Anterior cingulate cortex (tissue), 58 donors: ENCODE measurements at regions not wholly inside any gene's neighbourhood (a gene's known extent, or its start where the extent isn't known, plus 50 kb on each side); places are given as distances from the start of the nearest gene placed in this dataset.
A peak's percentile ranks its signal among the peaks of the same experiment; 100 is the strongest.
"Not testable (repeated sequence)": the region's sequence is repeated elsewhere in the genome, so short reads cannot be mapped to it uniquely, and the experiment has no call there.

Experiments used
- DNase-seq, 58 donors: peaks; one replicate each; lab custom pipeline; 2025; lab: John Stamatoyannopoulos, UW

DNA sequence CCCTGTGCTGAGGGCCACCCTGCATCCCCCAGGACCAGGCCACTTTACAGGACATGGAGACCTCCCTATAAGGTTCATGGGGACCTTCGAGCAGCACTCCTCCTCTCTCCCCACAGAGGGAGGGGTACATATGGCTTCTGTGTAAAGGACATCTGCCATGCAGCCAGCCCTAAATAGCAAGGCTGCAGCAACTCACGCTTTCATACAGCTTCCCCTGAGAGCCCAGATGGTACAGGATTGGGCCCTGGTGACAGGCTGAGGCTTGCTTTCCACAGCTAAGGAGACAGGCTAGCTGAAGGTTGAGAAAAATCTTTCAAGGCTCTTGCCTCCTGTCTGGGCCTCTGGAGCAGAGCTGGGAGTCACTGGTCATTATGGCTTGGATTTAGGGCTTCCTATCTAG lies 147.0 kb upstream of the ZNF366 start:
- peak in 16 of 58 donors; percentile 5 to 50 (median 18) for DNase-seq

DNA sequence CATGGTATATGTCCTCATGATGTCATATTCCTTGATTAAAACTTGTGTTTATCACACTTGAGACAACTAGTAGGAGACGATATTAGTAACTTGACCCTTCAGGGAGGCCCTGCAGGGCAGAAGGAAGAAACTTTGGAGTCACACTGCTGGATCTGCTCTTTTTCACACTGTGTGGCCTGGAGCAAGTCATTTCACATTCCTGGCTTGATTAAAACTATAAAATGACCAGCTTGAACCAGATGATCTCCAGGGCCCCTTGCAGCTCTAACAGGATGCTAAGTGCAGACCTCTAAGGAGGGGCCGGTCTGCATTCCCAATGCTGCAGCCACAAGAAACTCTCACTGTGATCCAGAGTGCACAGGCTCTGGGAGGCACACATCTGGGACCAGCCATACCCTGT lies 146.4 kb upstream of the ZNF366 start:
- no peak for DNase-seq

DNA sequence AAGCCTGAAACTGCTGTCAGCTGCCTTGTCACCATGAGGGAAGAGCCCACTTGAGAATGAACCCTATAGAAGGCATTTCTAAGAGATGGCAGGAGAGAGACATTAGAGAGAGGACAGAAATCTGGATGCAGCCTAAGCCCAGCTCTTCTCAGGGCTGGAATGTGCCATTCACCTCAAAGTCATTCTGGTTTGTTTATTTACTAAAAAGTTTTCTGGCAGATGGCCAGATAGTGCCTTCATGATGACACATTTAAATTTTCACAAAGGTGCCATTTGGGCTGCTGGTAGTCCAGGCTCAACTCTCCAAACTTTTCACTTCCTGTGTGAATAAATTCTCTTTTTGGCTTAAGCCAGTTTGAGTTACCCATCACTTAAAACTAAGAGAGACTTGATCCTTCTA lies 144.6 kb upstream of the ZNF366 start:
- DNase-seq: no peak

DNA sequence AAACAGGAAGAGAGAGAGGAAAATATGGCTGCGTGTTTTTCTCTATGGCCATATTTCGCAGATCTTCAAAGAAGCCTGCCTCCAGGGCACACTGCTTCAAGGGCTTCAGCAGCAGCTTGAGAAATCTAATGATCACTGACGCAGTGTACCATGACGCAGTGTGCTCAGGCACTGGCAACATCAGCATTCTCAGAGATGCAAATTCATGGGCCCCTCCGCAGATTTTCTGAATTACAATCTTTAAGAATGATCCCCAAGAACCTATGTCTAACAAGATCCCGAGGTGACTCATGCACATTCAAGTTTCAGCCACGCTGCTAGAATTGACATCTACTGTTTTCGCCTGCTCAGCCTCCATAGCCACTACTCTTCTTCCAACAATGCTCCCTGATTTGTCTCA lies 143.9 kb upstream of the ZNF366 start:
- no peak for DNase-seq

DNA sequence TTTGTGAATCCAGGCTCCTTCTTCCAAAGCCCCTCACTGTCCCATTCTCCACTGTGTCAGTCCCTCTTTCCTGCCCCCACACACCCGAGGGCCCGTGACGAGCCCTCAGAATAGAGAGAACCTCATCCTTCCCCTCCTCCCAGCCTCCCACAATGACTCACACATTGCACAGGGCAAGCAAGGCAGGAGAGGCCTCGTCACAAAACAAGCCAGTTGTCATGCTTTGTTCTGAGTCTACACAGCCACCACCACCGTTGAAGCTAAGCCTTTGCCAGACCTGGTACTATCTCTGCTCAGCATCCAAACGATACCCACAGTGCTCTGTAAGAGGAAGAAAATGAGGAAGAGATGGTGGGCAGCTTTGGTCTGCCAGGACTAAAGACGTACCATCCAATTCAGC lies 142.2 kb upstream of the ZNF366 start:
- DNase-seq: peak in 1 of 58 donors; percentile 12

DNA sequence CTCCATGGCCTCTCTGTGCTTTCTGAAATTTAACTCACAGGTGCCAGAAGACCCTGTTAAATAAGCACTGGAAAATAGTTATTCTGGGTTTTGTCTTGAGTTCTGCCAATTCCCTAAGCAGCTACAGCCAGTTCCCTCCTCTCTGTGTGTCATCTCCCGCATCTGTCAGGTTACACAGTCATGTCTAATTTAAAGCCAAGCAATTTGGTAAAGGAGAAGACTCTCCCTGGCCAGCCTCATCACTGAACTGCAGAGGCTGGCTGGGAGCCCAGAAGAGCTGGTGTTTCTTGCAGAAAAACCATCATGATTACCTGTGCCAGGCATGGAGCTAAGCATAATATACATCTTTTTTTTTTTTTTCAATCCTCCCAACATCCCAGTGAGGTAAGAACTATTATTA lies 141.3 kb upstream of the ZNF366 start:
- peak in 24 of 58 donors; percentile 5 to 64 (median 25) for DNase-seq

DNA sequence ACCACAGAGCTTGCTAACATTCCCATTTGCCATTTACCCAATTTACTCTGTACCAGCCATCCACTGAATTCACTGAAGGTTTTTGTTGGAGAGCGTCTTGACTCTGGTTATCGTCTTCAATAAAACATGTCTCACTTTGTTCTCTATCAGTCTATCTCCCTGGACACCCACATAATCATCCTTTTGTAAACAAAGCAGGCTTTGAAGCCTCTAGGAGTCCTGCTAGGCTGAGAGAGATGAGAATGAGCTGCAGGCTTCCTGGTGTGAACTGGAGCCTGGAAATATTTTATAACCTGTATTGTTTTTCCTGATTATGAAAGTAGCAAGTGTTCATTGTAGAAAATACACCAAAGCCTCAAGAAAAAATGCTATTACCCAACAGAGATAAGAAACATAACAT lies 140.6 kb upstream of the ZNF366 start:
- DNase-seq: no peak

DNA sequence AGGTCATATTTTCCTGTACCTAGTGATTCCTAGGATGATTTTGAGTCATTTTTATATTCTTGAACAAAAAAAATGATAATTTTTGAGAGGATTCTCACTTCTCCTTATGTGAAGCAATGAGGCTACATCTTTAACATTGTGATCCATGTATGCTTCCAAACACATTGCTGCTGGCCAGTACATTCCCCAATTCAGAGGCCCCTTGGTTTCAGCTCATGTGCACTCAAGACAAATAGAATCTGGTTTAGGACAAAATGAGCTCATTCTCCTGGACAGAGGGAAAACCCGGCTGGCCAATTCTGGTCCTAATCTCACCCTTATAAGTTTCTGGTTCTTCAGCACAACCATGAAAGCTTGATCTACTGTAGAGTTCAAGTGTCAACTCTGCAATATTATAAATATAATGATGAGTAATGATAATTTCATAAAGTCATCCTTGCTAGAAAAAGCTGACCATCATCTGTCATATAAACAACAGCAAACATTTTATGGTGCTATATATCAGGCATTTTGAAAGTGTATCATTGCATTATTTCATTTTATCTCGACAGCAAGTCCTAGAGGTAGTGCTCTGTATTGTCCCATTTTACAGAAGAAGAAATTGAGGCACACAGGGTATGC lies 139.1 kb upstream of the ZNF366 start:
- no peak for DNase-seq

DNA sequence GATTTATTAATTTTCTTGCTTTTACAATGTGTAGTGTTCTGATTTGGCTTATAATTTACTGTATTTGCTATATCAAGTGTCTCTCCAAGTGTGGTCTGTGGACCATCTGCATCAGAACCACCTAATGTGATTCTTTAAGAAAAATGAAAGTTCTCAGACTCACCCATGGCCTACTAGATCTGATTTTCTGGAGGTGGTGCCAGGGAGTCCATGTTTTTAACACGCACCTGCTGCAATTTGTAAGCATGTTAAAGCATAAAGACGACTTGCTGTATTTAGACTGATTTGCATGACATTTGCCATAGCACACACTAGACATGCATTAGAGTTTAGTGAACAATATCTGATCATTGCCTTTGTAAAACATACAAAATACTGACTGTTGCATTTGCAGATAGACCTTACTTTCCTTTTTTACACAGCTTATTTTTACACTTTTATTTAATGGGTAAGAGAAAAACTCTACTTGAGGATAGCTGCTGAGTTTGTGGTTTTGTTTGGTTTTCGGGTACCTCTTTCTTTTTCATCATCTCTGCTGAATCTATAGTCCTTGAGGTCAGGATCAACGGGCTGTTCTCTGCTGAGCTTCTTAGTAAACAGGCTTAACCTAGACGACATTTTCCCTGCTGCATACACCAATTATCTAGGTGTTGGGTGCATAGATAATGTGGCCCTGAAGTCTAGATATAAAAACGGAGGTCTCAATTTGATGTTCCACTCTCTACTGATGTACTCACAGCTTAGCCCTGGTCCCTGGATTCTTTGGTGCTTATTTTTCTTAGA lies 138.0 kb upstream of the ZNF366 start:
- DNase-seq: no peak

DNA sequence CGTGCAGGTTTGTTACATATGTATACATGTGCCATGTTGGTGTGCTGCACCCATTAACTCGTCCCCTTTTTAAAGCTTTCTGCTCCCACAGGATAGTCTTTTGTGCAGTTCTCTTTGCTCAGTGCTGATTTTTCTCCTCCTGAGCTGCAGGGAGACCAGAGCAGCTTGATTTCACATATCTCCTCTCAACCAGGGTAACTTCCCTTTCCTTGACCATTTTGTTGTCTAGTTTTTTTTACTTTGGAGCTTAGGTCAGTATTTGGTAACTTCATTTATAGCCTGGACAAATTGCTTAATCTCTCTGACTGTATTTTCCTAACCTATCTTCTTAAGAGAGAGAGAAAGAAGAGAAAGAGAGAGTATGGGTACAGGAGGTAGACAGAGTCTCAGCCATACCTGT lies 137.1 kb upstream of the ZNF366 start:
- DNase-seq: no peak

DNA sequence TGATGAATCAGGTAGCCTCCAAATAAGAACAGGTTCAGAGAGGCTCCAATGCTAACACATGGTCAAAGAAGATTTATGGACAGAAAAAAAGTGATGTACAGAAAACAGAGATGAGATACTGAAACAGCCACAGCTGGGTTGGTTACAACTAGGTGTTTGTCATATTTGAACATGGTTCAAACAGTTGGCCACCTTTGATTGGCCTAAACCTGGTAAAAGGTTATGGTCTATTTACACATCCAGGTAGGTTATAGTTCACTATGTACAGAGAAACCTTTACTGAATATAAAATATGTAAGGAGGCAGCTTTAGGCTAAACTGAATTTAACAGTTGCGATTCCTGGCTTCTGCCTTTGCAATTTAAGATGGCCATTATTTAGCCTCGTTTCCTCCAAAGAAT lies 134.0 kb upstream of the ZNF366 start:
- no peak for DNase-seq

DNA sequence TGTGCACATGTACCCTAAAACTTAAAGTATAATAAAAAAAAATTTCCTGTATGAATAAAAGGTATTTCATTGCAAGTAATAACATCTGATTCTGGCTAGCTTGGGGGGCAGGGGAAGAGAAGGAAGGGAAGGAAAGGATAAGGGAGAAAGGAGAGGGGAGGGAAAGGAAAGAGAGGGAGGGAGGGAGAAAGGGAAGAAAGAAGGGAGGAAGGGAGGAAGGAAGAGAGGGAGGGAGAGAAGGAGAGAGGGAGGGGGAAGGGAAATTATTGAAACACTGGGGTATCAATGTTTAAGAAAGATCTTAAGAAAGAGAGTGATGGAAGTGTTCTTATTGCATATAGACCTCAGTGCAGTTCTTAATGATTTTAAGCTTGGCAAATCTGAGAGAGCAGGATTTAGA lies 129.8 kb upstream of the ZNF366 start:
- no peak for DNase-seq

DNA sequence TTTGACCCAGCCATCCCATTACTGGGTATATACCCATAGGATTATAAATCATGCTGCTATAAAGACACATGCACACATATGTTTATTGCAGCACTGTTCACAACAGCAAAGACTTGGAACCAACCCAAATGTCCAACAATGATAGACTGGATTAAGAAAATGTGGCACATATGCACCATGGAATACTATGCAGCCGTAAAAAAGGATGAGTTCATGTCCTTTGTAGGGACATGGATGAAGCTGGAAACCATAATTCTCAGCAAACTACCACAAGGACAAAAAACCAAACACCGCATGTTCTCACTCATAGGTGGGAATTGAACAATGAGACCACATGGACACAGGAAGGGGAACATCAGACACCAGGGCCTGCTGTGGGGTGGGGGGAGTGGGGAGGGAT lies 129.4 kb upstream of the ZNF366 start:
- DNase-seq: not testable (repeated sequence)

DNA sequence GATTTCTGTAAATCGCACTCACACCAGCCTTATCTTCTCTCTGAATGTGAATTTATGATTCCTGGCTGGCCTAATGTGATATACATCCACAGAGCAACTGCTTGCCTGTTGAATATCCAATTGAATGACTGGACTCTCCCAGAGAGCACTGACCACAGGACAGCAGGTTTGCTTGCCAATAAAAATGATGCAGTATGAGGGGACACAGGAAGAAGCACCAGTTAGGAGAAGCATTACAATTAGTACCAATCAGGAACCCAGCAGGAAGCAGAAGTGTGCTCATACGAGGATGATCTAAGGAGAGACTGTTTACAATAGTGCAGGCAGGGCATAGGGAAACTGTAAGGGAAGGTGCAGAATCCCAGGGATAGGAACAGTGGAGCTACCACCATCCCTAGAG lies 127.2 kb upstream of the ZNF366 start:
- no peak for DNase-seq

DNA sequence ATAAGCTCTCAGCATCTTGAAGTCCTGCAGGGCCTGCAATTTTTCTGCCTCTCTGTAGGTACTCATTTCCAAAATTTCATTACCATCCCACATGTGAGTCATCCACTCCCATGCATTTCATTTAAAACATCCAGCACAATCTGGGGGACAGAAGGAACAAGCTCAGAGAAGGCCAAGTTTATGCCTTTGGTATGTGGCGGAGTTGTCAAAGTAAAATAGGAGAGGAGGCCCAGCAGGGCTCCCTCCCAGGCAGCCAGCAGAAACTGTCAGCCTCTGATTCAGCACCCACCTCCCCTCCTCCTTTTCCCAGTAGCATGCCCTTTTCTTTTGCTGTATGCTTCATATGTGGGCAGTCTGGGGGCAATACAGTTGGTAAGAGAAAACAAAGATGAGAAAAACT lies 126.4 kb upstream of the ZNF366 start:
- peak in 24 of 58 donors; percentile 4 to 59 (median 24) for DNase-seq

DNA sequence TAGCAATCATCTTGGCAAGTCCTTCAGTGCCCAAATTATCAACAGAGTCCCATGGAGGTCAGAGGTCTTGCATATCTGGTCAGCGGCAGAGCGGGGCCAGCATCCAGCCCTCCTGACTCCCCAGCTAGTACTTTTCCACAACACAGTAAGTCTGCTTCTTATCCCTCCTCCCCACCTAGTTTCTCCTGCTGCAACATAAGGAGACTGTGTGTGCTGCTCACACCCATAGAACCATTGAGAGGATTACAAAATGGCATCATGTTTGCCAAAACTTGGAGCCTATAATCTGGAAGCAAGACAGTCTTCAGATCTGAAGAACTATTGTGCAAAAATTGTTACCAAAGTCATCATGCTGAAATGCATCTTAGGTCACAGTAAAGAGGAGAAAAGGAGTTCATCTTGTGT lies 125.8 kb upstream of the ZNF366 start:
- DNase-seq: peak in 4 of 58 donors; percentile 2 to 31 (median 8)

DNA sequence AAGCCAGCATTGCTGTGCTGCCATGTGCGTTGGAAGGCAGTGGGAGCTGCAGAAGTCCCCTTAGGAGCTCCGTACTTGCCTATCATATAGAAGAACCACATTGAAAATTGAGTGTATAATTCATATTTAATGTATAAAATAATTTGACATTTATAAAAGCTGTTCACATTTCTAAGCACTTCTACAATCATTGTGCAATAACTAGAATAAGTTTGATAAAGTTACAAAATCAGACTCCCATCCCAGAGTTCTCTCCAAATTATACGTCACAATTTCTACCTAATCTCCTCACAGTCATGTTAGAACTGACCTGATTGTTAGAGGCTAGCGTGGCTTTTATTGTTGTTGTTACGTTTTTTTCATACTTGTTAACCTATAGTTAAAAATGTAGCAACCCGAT lies 123.5 kb upstream of the ZNF366 start:
- DNase-seq: no peak

DNA sequence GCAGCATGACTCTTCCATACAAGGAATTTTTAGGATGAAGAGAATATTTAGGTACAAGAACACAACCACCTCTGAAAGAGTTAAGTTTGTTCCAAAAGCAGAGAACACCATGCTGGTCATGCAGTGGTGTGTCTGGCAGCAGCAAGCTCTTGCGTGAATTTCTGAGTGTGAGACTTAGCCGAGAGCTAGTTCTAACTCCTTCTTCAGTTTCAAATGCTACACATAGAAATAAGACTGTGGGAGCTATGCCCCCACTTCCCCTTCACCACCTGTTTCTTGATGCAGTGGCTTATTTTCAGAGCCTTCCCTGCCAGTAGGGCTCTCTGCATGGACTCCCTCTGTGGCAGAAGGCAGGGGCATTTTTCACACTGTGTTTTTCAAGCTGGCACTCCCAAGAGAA lies 122.9 kb upstream of the ZNF366 start:
- DNase-seq: peak in 13 of 58 donors; percentile 1 to 63 (median 31)

DNA sequence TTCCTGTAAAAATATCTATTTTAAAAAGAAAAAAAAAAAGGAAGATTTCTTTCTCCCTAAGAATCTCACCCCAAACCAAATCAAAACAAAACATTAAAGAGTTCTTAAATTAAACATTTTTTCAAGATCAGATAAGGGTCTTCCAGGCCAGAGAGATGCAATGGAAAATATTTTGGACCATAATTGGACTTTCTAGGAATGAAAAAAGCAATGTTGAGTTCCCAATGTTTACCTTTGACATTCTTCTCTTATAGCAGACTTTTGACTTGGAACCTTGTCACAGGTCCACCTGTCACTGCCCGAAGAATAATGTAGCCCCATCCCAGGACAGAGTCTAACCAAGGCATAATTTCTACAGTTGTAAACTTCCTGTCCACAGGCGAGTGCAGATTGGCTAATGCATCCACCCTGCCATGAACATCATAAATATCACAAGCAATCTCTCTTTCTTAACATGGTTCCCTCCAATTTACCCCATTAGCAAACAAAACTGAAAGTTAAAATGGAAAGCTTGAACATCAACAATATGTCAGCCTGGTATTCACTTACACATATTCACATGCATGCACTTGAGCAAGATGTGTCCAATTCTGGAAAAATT lies 121.7 kb upstream of the ZNF366 start:
- no peak for DNase-seq

DNA sequence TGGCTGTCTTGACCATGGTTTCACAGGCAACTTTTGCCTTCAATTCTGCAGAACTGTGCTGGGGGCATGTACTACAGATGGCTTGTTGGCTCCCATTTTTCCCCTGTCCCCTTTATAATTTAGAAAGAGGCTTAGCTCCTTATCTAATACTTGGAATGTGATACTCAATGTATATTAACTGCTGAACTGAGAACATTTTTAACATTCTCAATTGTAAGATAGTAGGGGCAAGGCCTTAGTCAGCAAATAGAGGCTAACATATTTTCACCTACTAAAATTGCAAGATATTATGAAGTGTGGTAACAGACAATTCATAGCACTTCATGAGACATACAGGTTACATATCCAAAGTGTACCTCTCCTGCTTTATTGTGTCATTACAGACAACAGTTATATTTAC lies 118.1 kb upstream of the ZNF366 start:
- DNase-seq: no peak

DNA sequence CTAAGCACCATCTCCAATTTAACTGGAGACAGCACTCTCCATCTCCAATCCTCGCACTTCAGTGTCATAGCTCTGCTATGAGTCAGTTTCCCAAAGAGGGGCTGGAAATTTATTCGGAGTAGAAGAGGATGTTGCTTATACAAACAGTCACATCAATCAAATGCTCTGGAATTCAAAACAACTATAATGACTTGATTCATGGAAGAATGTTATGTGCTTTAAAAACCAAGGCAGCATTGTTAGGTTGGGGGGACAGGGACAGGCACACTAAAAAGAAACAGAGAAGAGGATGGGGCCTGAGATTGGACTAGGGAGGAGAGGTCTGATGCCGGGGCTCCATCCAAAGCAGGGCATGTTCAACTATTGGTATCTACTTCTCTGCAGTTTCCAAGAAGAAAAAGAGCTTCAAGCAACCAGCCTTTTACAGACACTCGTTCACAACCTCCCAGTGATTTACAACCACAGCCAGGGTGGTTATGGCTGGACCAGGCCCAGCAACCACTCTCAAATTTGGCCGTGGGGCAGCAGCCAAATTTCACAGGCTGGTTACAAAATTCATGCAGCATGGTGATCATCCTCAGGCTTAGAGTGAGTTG lies 117.5 kb upstream of the ZNF366 start:
- peak in 18 of 58 donors; percentile 5 to 64 (median 25) for DNase-seq
